Gastroesophageal sphincter (tissue), 3 donors: ENCODE measurements at regions not wholly inside any gene's neighbourhood (a gene's known extent, or its start where the extent isn't known, plus 50 kb on each side); places are given as distances from the start of the nearest gene placed in this dataset.

ENCODE experiments used
- EP300 ChIP-seq: sonication (generic); formaldehyde crosslinking; IDR thresholded peaks from one replicate; pipeline ENCODE4 v1.6.1; 2017; ENCODE audit warnings: antibody characterized with exemption, mild to moderate bottlenecking
- POLR2A ChIP-seq, 2 donors: fragments of 450-650 bp; IDR thresholded peaks; one replicate each; pipeline ENCODE4 v1.6.1; 2017; ENCODE audit warnings: antibody characterized with exemption in 2 of 2, mild to moderate bottlenecking in 2 of 2, moderate library complexity in 1 of 2
- POLR2AphosphoS5 ChIP-seq: sonication (generic); formaldehyde crosslinking; IDR thresholded peaks from one replicate; pipeline ENCODE4 v1.6.1; 2017; ENCODE audit warnings: antibody characterized with exemption
- TF ChIP-seq, protein P1 (sequence below), 4 experiments: fragments of 200-600 bp in 2 of 4; fragments of 450-650 bp in 2 of 4; sonication (generic) in 1 of 4; IDR thresholded peaks; one replicate each; pipeline ENCODE4 v1.5.1; 2017 to 2019; ENCODE audit warnings: antibody characterized with exemption in 4 of 4, mild to moderate bottlenecking in 2 of 4, moderate library complexity in 2 of 4

DNA sequence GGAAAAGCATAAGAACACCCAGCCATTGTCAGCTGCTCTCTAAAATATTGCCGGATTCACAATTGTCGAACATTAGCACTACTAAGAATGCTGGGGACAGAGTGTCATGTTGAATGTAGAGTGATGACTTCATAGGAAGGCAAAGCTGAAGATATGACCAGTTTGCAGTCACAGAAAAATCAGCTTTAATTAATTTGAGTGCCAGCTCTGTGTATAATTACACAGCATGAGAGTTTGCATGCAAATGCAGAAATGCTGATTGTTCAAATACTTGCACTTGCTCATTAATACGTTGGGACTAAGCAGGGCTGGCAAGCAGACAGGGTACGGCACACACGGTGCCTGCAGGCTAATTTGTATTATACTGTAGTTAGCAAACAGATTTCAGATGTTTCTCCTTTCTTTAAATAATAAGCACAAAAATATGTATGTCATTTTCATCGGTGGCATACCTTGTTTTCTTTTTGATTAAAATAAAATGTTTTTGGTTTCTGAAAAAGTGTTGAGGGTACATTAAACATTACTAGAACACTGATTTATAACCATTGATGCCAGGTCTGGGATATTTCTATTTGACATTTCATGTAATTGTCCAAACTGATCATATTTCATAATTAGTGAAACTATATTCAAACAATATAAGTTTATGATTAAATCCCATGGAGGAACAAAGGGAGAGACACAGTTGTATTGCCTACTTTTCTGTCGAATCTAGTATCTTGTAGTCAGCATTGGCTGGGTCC is 99.8 kb upstream of the ADGRL2 start:
- TF ChIP-seq, protein P1, sequence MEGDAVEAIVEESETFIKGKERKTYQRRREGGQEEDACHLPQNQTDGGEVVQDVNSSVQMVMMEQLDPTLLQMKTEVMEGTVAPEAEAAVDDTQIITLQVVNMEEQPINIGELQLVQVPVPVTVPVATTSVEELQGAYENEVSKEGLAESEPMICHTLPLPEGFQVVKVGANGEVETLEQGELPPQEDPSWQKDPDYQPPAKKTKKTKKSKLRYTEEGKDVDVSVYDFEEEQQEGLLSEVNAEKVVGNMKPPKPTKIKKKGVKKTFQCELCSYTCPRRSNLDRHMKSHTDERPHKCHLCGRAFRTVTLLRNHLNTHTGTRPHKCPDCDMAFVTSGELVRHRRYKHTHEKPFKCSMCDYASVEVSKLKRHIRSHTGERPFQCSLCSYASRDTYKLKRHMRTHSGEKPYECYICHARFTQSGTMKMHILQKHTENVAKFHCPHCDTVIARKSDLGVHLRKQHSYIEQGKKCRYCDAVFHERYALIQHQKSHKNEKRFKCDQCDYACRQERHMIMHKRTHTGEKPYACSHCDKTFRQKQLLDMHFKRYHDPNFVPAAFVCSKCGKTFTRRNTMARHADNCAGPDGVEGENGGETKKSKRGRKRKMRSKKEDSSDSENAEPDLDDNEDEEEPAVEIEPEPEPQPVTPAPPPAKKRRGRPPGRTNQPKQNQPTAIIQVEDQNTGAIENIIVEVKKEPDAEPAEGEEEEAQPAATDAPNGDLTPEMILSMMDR (IDR thresholded peaks at IDR 0.05), result no peak
- TF ChIP-seq EP300 (no peak), POLR2A (IDR thresholded peaks at IDR 0.05) (no peak), POLR2AphosphoS5 (no peak)
